Endothelial cell of umbilical vein (primary cell): ENCODE measurements at regions not wholly inside any gene's neighbourhood (a gene's known extent, or its start where the extent isn't known, plus 50 kb on each side); places are given as distances from the start of the nearest gene placed in this dataset.
"Not testable (repeated sequence)": the region's sequence is repeated elsewhere in the genome, so short reads cannot be mapped to it uniquely, and the experiment has no call there.

Experiments
- BruUV-seq: library from RNA; stranded (reverse); fragments of 400-500 nt; replicated peaks from 2 replicates; lab custom pipeline; 2021; lab: Mats Ljungman, UMichigan
- CTCF ChIA-PET: fragments of 300-600, 350-600 bp; sonication (Branson Sonifier 250); formaldehyde crosslinking; loops from one replicate; lab custom pipeline; 2021; ENCODE audit warnings: antibody characterized with exemption, inconsistent platforms; lab: Charles Lee
- POLR2A ChIA-PET: fragments of 300-600, 350-600 bp; sonication (Branson Sonifier 250); formaldehyde crosslinking; loops from one replicate; lab custom pipeline; 2021; ENCODE audit warnings: antibody characterized with exemption, inconsistent platforms; lab: Charles Lee
- DNase-seq: peaks from one replicate; pipeline ENCODE4 v3.0.0-alpha.2; 2011; ENCODE audit warnings: low read depth, low spot score
- FAIRE-seq: peaks from 2 replicates; lab custom pipeline; 2011; peaks lifted over from hg19 to GRCh38; lab: Jason Lieb, UNC
- H2AFZ ChIP-seq: 2 replicates; pipeline ENCODE4 v1.6.0; 2012; ENCODE audit warnings: low read depth, low read length, control low read depth, inconsistent platforms
- H3K27ac ChIP-seq: 2 replicates; pipeline ENCODE4 v1.5.1; 2011; ENCODE audit warnings: low read depth, mild to moderate bottlenecking, control low read depth, low read length, moderate library complexity; ENCODE audit not compliant: insufficient read depth
- H3K27me3 ChIP-seq, 2 experiments: 2 replicates each; pipeline versions ENCODE4 v1.6.0 to v1.6.1; 2011; ENCODE audit warnings: low read length in 2 of 2, mixed read lengths in 1 of 2; ENCODE audit not compliant: control insufficient read depth in 2 of 2, insufficient read depth in 2 of 2
- H3K36me3 ChIP-seq, 2 experiments: 2 replicates in 1 of 2; 3 replicates in 1 of 2; pipeline ENCODE4 v1.5.1; 2011; ENCODE audit warnings: low read length in 2 of 2, mild to moderate bottlenecking in 1 of 2, moderate library complexity in 1 of 2; ENCODE audit not compliant: control insufficient read depth in 2 of 2, insufficient read depth in 2 of 2; ENCODE audit errors: extremely low read depth in 1 of 2
- H3K4me1 ChIP-seq: 3 replicates; pipeline ENCODE4 v1.5.1; 2011; ENCODE audit warnings: mild to moderate bottlenecking, low read length; ENCODE audit not compliant: control insufficient read depth, insufficient read depth; ENCODE audit errors: extremely low read depth
- H3K4me2 ChIP-seq: 2 replicates; pipeline ENCODE4 v1.6.1; 2011; ENCODE audit warnings: low read length, control low read depth, mixed read lengths; ENCODE audit not compliant: insufficient read depth
- H3K4me3 ChIP-seq, 3 experiments: fragments of 200-600 bp in 1 of 3; sonication (generic), shearing (Covaris generic) in 1 of 3; replicated peaks in 1 of 3; 2 replicates each; pipeline ENCODE4 v1.5.1; 2011 to 2016; ENCODE audit warnings: control low read depth in 3 of 3, low read length in 3 of 3, mild to moderate bottlenecking in 2 of 3, inconsistent platforms in 1 of 3, low read depth in 1 of 3, moderate library complexity in 1 of 3; ENCODE audit not compliant: insufficient read depth in 1 of 3
- H3K79me2 ChIP-seq: 2 replicates; pipeline ENCODE4 v1.6.0; 2012; ENCODE audit warnings: low read length, inconsistent platforms; ENCODE audit not compliant: control insufficient read depth, insufficient read depth
- H3K9ac ChIP-seq: replicated peaks from 2 replicates; pipeline ENCODE3; 2011; ENCODE audit warnings: low read length, control low read depth; ENCODE audit not compliant: insufficient read depth; ENCODE audit errors: extremely low read depth
- H3K9me1 ChIP-seq: replicated peaks from 3 replicates; pipeline ENCODE4 v1.6.0; 2011; ENCODE audit warnings: mild to moderate bottlenecking, low read length; ENCODE audit not compliant: control insufficient read depth, insufficient read depth; ENCODE audit errors: extremely low read depth
- H3K9me3 ChIP-seq: replicated peaks from 2 replicates; pipeline ENCODE4 v1.5.1; 2012; ENCODE audit warnings: low read length, inconsistent platforms; ENCODE audit not compliant: control insufficient read depth, insufficient read depth
- H4K20me1 ChIP-seq: replicated peaks from 2 replicates; pipeline ENCODE3; 2011; ENCODE audit warnings: mild to moderate bottlenecking, low read length; ENCODE audit not compliant: control insufficient read depth, insufficient read depth; ENCODE audit errors: extremely low read depth
- dilution Hi-C: fragments of 300-500 bp; cut with MboI; formaldehyde crosslinking; loops from one replicate; pipeline ENCODE4 v1.15.0; 2019; ENCODE audit warnings: low sequenced_read_pairs; ENCODE audit not compliant: extremely low pct_ligation_motif_present
- intact Hi-C: fragments of 100-400 bp; cut with micrococcal nuclease; formaldehyde crosslinking; loops from one replicate; pipeline ENCODE4 v1.10.0; 2022

GRCh38 chr9:94413665-94414064 lies 85.2 kb upstream of the NUTM2F start:
- H2AFZ ChIP-seq, intact Hi-C loops, H3K4me3 ChIP-seq, H3K9ac ChIP-seq, H3K36me3 ChIP-seq, FAIRE-seq, DNase-seq, H3K9me3 ChIP-seq, H3K27ac ChIP-seq, H3K4me2 ChIP-seq, H3K9me1 ChIP-seq, dilution Hi-C loops, H3K27me3 ChIP-seq, CTCF ChIA-PET, BruUV-seq, H3K4me1 ChIP-seq, POLR2A ChIA-PET, H4K20me1 ChIP-seq: not testable (repeated sequence)
- H3K79me2 ChIP-seq: peaks cover 21% of the 10 kb centered on the region

- not testable (repeated sequence) for DNase-seq, FAIRE-seq
Observed at GRCh38 chr9:94415111-94415510, 86.7 kb upstream of the NUTM2F start.

GRCh38 chr9:94420098-94420497 lies 91.7 kb upstream of the NUTM2F start:
- H3K9me1 ChIP-seq, H3K27me3 ChIP-seq, H3K36me3 ChIP-seq, POLR2A ChIA-PET, H3K9ac ChIP-seq, dilution Hi-C loops, H2AFZ ChIP-seq, DNase-seq, H3K79me2 ChIP-seq, H3K4me1 ChIP-seq, CTCF ChIA-PET, H4K20me1 ChIP-seq, intact Hi-C loops, H3K27ac ChIP-seq, H3K9me3 ChIP-seq, FAIRE-seq, H3K4me3 ChIP-seq, BruUV-seq, H3K4me2 ChIP-seq: not testable (repeated sequence)

More at GRCh38 chr9:94415111-94415510, 86.7 kb upstream of the NUTM2F start:
- H3K9me3 ChIP-seq, H3K4me3 ChIP-seq, H3K4me1 ChIP-seq, H4K20me1 ChIP-seq, H3K9me1 ChIP-seq, intact Hi-C loops, H2AFZ ChIP-seq, H3K9ac ChIP-seq, H3K27ac ChIP-seq, H3K36me3 ChIP-seq, POLR2A ChIA-PET, H3K27me3 ChIP-seq, dilution Hi-C loops, CTCF ChIA-PET, BruUV-seq, H3K4me2 ChIP-seq: not testable (repeated sequence)
- H3K79me2 ChIP-seq: peaks cover 19% of the 10 kb centered on the region

GRCh38 chr9:94421951-94422350 lies 93.5 kb upstream of the NUTM2F start:
- H3K4me2 ChIP-seq, BruUV-seq, H3K27ac ChIP-seq, CTCF ChIA-PET, H3K9me1 ChIP-seq, H3K27me3 ChIP-seq, H3K36me3 ChIP-seq, H2AFZ ChIP-seq, H3K9ac ChIP-seq, DNase-seq, H4K20me1 ChIP-seq, H3K4me1 ChIP-seq, POLR2A ChIA-PET, H3K9me3 ChIP-seq, H3K4me3 ChIP-seq, intact Hi-C loops, FAIRE-seq, H3K79me2 ChIP-seq, dilution Hi-C loops: not testable (repeated sequence)
